ENCODE measurements at regions not wholly inside any gene's neighbourhood (a gene's known extent, or its start where the extent isn't known, plus 50 kb on each side); places are given as distances from the start of the nearest gene placed in this dataset.
A peak's percentile ranks its signal among the peaks of the same experiment; 100 is the strongest.

DNA sequence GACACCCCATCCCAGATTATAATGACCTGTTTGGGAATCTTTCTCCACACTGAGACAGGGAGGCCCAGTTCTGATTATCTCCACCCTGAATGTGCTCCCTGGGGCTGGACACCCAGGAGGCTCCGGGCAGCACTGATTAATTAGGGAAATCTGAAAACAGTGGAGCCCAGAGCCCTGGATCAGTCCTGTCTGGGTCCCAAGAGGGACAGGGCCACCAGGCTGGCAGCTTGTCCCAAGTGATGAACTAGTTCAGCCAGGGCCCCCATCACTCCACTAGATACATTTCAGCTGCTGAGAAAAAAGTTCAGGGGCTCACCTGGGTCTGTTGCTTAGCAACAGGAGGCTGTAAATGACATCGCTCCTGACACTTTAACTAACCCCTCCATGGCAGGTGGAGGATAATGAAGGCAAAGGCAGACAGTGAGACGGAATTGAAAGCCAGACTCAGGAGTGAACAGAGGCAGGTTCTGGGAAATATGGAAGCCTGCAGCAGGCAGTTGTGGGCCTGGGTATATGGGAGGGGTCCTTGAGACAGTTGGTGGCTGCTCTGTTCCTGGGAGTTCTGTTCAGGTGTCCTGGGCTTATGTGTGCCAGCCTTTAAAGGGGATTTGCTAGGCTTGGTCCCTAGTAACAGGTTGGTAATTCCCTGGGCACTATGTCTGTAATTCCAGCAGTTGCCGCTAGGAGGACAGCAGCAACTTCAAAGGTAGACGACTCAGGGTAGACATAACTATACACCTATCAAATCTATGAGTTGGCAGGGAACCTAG lies 78.3 kb upstream of the CTNNBL1 start:
- intact Hi-C loops (cut with DNase I): no loop called here
- no peak overlapping the region for H3K27ac ChIP-seq
- H3K27me3 ChIP-seq: peaks cover 0 to 10% (median 0%) of the 10 kb centered on the region in 3 donors
- TF ChIP-seq POLR2A (IDR thresholded peaks at IDR 0.05): no peak
- TF ChIP-seq, protein P1, sequence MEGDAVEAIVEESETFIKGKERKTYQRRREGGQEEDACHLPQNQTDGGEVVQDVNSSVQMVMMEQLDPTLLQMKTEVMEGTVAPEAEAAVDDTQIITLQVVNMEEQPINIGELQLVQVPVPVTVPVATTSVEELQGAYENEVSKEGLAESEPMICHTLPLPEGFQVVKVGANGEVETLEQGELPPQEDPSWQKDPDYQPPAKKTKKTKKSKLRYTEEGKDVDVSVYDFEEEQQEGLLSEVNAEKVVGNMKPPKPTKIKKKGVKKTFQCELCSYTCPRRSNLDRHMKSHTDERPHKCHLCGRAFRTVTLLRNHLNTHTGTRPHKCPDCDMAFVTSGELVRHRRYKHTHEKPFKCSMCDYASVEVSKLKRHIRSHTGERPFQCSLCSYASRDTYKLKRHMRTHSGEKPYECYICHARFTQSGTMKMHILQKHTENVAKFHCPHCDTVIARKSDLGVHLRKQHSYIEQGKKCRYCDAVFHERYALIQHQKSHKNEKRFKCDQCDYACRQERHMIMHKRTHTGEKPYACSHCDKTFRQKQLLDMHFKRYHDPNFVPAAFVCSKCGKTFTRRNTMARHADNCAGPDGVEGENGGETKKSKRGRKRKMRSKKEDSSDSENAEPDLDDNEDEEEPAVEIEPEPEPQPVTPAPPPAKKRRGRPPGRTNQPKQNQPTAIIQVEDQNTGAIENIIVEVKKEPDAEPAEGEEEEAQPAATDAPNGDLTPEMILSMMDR (IDR thresholded peaks at IDR 0.05): peak in 3 of 4 experiments; percentile 39 to 67 (median 53)
- no peak for TF ChIP-seq EP300 (IDR thresholded peaks at IDR 0.05)
- TF ChIP-seq POLR2AphosphoS5 (IDR thresholded peaks at IDR 0.05): no peak
- 21 to 37% methylated on average over 5 of the region's 5 CpGs for WGBS, 2 donors
- H3K4me3 ChIP-seq: no peak overlapping the region
- H3K36me3 ChIP-seq: no peaks in the 10 kb centered on the region
- DNase-seq: no peak
- H3K9me3 ChIP-seq: no peaks in the 10 kb centered on the region
- no peaks in the 10 kb centered on the region for H3K4me1 ChIP-seq

DNA sequence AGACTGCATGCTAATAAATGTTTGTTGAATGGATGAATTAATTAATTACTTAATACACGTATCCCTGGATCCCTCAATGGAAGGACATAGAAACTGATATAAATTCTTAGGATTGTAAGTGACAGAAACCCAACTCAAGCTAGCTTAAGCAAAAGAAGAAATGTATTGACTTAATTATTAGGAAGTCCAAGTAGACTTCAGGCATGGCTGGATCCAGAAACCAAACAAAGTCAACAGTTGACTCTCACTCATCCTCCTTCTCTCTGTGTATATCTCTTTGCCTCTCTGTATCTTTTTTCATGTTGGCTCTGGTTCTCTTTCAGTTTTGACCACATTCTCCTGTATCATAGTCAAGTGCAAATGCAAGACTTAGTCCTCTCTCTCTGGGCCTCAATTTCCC lies 82.0 kb upstream of the CTNNBL1 start:
- H3K27me3 ChIP-seq: no peaks in the 10 kb centered on the region
- no peaks in the 10 kb centered on the region for H3K9me3 ChIP-seq
- 84 to 89% methylated on average over 1 of the region's 1 CpG for WGBS, 2 donors
- no peak overlapping the region for H3K4me3 ChIP-seq
- H3K27ac ChIP-seq: no peak overlapping the region
- TF ChIP-seq, protein P1 (IDR thresholded peaks at IDR 0.05): no peak
- TF ChIP-seq EP300 (IDR thresholded peaks at IDR 0.05) (no peak), POLR2A (IDR thresholded peaks at IDR 0.05) (no peak), POLR2AphosphoS5 (IDR thresholded peaks at IDR 0.05) (no peak)
- no peaks in the 10 kb centered on the region for H3K4me1 ChIP-seq
- DNase-seq: no peak
- intact Hi-C loops (cut with DNase I): no loop called here
- H3K36me3 ChIP-seq: no peaks in the 10 kb centered on the region

- H3K27ac ChIP-seq: no peak overlapping the region
- DNase-seq: no peak
- no peaks in the 10 kb centered on the region for H3K27me3 ChIP-seq
- intact Hi-C loops (cut with DNase I): no loop called here
- 72 to 83% methylated on average over 9 of the region's 9 CpGs for WGBS, 2 donors
- no peak overlapping the region for H3K4me3 ChIP-seq
- no peaks in the 10 kb centered on the region for H3K4me1 ChIP-seq
- no peaks in the 10 kb centered on the region for H3K36me3 ChIP-seq
- H3K9me3 ChIP-seq: no peaks in the 10 kb centered on the region
- TF ChIP-seq POLR2A (IDR thresholded peaks at IDR 0.05): no peak
- TF ChIP-seq, protein P1 (IDR thresholded peaks at IDR 0.05): no peak
- TF ChIP-seq EP300 (IDR thresholded peaks at IDR 0.05): no peak
- TF ChIP-seq POLR2AphosphoS5 (IDR thresholded peaks at IDR 0.05): no peak
Measured at GRCh38 chr20:37611346-37611745, 82.5 kb upstream of the CTNNBL1 start.

DNA sequence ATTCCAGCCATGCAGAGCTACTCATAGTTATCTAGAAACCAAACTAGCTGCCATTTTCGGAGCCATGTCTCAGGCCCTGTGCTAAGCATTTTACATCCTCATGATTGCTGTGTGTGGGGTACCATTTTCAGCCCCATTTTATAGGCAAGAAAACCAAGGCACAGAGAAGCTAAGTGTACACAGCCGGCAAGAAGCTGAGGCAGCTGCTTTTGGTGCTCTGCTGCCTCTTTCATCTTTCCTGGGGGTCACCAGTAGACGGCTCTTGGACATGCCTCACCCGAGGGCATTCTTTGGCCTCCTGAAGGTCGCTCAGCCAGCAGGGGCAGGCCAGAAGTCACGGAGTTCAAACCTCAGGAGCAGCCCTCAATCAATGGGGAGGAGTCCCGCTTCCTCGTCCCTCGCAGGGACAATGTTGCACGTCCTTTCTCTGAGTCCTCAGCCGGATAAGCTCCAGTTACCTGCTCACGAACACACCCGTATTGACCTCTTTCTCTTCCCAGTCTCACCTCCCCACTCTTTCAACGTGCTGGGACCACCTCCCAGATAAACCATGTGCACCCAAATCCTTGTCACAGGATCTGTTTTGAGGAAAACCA lies 82.6 kb upstream of the BLCAP start:
- H3K9me3 ChIP-seq: no peaks in the 10 kb centered on the region

More for the DNA sequence above, 82.6 kb upstream of the BLCAP start:
- Histone ChIP-seq H3K27me3 (no peaks in the 10 kb centered on the region), H3K27ac (no peak overlapping the region), H3K36me3 (no peaks in the 10 kb centered on the region), H3K4me1 (no peaks in the 10 kb centered on the region), H3K4me3 (no peak overlapping the region)
- DNase-seq: no peak
- intact Hi-C loops (cut with DNase I): no loop called here
- WGBS, 2 donors: 56 to 63% methylated on average over 14 of the region's 14 CpGs
- TF ChIP-seq EP300 (IDR thresholded peaks at IDR 0.05) (no peak), POLR2A (IDR thresholded peaks at IDR 0.05) (no peak), POLR2AphosphoS5 (IDR thresholded peaks at IDR 0.05) (no peak)
- TF ChIP-seq, protein P1 (IDR thresholded peaks at IDR 0.05): no peak
